ENCODE measurements at regions not wholly inside any gene's neighbourhood (a gene's known extent, or its start where the extent isn't known, plus 50 kb on each side); places are given as distances from the start of the nearest gene placed in this dataset.

DNA sequence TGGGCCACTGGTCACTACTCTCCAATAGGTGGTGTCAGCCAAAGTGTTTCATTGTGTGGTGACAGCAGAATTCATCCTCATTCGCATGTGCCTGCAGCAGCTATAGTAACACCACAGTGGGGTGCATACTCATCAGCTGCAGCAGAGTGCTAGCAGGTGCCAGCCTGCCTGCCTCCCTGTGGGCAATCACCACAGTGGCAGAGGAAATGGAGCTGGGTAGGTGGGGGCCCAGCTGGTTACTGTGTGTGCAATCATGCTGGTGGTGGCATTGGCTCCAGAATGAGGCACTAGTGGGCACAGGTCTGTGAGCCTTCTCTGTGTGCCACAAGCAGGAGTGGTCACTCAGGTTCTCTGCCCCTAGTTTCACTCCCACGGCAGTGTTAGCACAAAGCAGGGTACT is 579.2 kb downstream of the PTPRC start:
- TF ChIP-seq, protein P1, sequence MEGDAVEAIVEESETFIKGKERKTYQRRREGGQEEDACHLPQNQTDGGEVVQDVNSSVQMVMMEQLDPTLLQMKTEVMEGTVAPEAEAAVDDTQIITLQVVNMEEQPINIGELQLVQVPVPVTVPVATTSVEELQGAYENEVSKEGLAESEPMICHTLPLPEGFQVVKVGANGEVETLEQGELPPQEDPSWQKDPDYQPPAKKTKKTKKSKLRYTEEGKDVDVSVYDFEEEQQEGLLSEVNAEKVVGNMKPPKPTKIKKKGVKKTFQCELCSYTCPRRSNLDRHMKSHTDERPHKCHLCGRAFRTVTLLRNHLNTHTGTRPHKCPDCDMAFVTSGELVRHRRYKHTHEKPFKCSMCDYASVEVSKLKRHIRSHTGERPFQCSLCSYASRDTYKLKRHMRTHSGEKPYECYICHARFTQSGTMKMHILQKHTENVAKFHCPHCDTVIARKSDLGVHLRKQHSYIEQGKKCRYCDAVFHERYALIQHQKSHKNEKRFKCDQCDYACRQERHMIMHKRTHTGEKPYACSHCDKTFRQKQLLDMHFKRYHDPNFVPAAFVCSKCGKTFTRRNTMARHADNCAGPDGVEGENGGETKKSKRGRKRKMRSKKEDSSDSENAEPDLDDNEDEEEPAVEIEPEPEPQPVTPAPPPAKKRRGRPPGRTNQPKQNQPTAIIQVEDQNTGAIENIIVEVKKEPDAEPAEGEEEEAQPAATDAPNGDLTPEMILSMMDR (IDR thresholded peaks at IDR 0.05; ENCODE audit: low read depth, low read length): no peak
- H3K4me3 ChIP-seq (ENCODE audit: low read depth, low read length): no peak overlapping the region

- no peak overlapping the region for H3K4me3 ChIP-seq (ENCODE audit: low read depth, low read length)
- TF ChIP-seq, protein P1 (IDR thresholded peaks at IDR 0.05; ENCODE audit: low read depth, low read length): no peak
Observed at GRCh38 chr1:199218533-199218932, 579.7 kb downstream of the PTPRC start.

DNA sequence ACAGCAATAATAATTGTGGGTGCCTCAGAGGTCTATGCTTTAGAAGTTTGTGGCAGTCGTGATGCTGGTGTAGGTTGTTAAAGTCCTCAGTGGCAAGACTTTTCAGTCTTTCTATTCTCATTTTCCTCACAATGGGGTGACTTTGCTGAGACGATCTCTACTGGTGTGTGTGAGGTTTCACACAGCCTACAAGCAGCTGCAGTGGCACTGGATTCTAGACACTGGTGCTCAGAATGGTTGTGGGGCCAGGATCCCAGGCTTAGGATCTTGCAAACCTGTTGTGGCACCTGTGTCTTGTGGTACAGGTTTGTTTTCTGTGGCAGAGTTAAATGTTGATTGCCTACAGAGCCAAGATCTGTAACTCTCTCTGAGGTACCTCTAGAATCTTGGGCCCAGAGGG is 581.2 kb downstream of the PTPRC start:
- TF ChIP-seq, protein P1 (IDR thresholded peaks at IDR 0.05; ENCODE audit: low read depth, low read length): no peak

GRCh38 chr1:199221371-199222150 is 582.7 kb downstream of the PTPRC start:
- TF ChIP-seq, protein P1 (IDR thresholded peaks at IDR 0.05; ENCODE audit: low read depth, low read length): no peak
- no peak overlapping the region for H3K4me3 ChIP-seq (ENCODE audit: low read depth, low read length)

More for the DNA sequence above, 581.2 kb downstream of the PTPRC start:
- H3K4me3 ChIP-seq (ENCODE audit: low read depth, low read length): no peak overlapping the region

- no peak overlapping the region for H3K4me3 ChIP-seq (ENCODE audit: low read depth, low read length)
- TF ChIP-seq, protein P1 (IDR thresholded peaks at IDR 0.05; ENCODE audit: low read depth, low read length): no peak
Observed at GRCh38 chr1:199223936-199224335, 585.1 kb downstream of the PTPRC start.

- TF ChIP-seq, protein P1 (IDR thresholded peaks at IDR 0.05; ENCODE audit: low read depth, low read length): no peak
- no peak overlapping the region for H3K4me3 ChIP-seq (ENCODE audit: low read depth, low read length)
Observed at GRCh38 chr1:199226163-199226562, 587.3 kb downstream of the PTPRC start.

DNA sequence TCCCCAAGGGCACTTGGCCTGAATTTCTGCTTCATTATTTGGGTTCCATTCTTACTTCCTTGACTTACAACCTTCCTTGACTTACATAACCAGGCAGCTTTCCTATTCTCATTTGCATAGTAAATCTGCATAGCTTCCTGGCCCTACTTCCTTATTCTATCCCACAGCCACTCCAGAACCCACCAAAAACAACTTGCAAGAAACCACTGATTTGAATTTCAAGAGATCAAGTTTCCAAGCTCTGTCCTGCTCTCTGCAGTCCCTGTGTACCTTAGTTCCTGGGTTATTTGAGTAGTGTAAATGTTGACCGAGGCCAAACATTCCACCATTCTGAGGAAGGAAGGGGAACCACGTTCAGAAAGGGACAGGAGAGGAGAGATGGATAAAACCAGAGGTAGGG is 603.3 kb downstream of the PTPRC start:
- TF ChIP-seq, protein P1 (IDR thresholded peaks at IDR 0.05; ENCODE audit: low read depth, low read length): no peak
- no peak overlapping the region for H3K4me3 ChIP-seq (ENCODE audit: low read depth, low read length)
